ENCODE measurements at regions not wholly inside any gene's neighbourhood (a gene's known extent, or its start where the extent isn't known, plus 50 kb on each side); places are given as distances from the start of the nearest gene placed in this dataset.

DNA sequence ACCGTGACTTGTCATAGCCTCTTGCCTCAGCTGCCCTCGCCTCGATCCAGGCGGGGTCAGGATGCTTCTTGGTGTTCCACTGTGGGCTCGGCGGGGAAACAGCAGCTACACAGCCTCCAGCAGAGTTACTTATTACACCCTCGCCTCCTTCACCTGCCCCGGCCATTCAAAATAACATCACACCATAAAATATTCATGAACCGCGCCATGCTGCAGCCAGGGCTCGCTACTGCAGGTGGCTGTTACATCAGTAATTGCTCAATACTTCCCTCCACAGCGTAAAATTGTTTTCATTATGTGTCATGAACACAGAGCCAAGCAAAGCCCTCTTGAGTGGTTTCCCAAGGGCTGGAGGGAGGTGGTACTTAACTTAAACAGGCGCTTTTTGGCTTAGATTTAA lies 241.5 kb upstream of the SP8 start:
- Histone ChIP-seq H3K9ac (ENCODE audit: control insufficient read depth, insufficient read depth, low read length) (no peak overlapping the region), H3K9me3 (replicated peaks; ENCODE audit: control insufficient read depth, insufficient read depth, low read length) (no peaks in the 10 kb centered on the region), H2AFZ (ENCODE audit: control insufficient read depth, low read depth, low read length) (no peak overlapping the region), H3K4me3 (no peak overlapping the region), H3K27me3 (replicated peaks in 1 of 2; ENCODE audit: control insufficient read depth in 2 of 2, insufficient read depth in 2 of 2, low read length in 1 of 2) (no peaks in the 10 kb centered on the region), H3K4me1 (ENCODE audit: control insufficient read depth, insufficient read depth, low read length) (no peaks in the 10 kb centered on the region), H3K4me2 (ENCODE audit: control insufficient read depth, insufficient read depth) (no peak overlapping the region), H3K36me3 (ENCODE audit: control insufficient read depth in 2 of 2, insufficient read depth in 2 of 2, low read length in 1 of 2) (no peaks in the 10 kb centered on the region), H4K20me1 (ENCODE audit: control insufficient read depth, insufficient read depth) (no peaks in the 10 kb centered on the region), H3K27ac (ENCODE audit: control insufficient read depth, insufficient read depth) (no peak overlapping the region), H3K79me2 (ENCODE audit: control insufficient read depth, insufficient read depth, low read length) (no peaks in the 10 kb centered on the region)
- ChIA-PET RAD21 (ENCODE audit: unreplicated experiment) (no interaction called here), POLR2A (no interaction called here), CTCF (interaction anchor here (1.0 kb wide), 1 partner anchor 11 kb away, joined by 3 read pairs; no protein-coding TSS in a partner anchor), SMC1A (ENCODE audit: uncharacterized antibody, unreplicated experiment) (interaction anchor here (1.3 kb wide), 1 partner anchor 10 kb away, joined by 4 read pairs; no protein-coding TSS in a partner anchor)
- DNase-seq (ENCODE audit: low read depth, low spot score) (no peak), FAIRE-seq (no peak), ATAC-seq (peak; percentile 45)
- in situ Hi-C loops (cut with MboI): no loop called here
- TF ChIP-seq BRCA1 (IDR thresholded peaks at IDR 0.05; ENCODE audit: low read depth, low read length) (no peak), EED (IDR thresholded peaks at IDR 0.05; ENCODE audit: low read depth) (no peak), IKZF1 (conservative IDR thresholded peaks at IDR 0.05) (no peak), JUND (IDR thresholded peaks at IDR 0.05; ENCODE audit: low read depth, low read length) (no peak), SPI1 (IDR thresholded peaks at IDR 0.05; ENCODE audit: borderline replicate concordance, insufficient read depth, low read depth, low read length) (no peak), EZH2 (IDR thresholded peaks at IDR 0.05; ENCODE audit: borderline replicate concordance, control insufficient read depth, low read depth, low read length) (no peak), MXI1 (IDR thresholded peaks at IDR 0.05; ENCODE audit: low read depth, low read length) (no peak), NBN (IDR thresholded peaks at IDR 0.05) (no peak), HDAC6 (IDR thresholded peaks at IDR 0.05; ENCODE audit: unreplicated experiment) (no peak), ZBTB40 (IDR thresholded peaks at IDR 0.05; ENCODE audit: borderline replicate concordance) (no peak)
- intact Hi-C loops (cut with micrococcal nuclease; ENCODE audit: unreplicated experiment): no loop called here
- BruUV-seq (replicated peaks): no TSS peak
- WGBS (ENCODE audit: insufficient coverage, insufficient replicate concordance, low lambda C conversion rate, missing lambda C conversion rate): 23% methylated on average over 13 of the region's 13 CpGs
